ENCODE measurements at regions not wholly inside any gene's neighbourhood (a gene's known extent, or its start where the extent isn't known, plus 50 kb on each side); places are given as distances from the start of the nearest gene placed in this dataset.

DNA sequence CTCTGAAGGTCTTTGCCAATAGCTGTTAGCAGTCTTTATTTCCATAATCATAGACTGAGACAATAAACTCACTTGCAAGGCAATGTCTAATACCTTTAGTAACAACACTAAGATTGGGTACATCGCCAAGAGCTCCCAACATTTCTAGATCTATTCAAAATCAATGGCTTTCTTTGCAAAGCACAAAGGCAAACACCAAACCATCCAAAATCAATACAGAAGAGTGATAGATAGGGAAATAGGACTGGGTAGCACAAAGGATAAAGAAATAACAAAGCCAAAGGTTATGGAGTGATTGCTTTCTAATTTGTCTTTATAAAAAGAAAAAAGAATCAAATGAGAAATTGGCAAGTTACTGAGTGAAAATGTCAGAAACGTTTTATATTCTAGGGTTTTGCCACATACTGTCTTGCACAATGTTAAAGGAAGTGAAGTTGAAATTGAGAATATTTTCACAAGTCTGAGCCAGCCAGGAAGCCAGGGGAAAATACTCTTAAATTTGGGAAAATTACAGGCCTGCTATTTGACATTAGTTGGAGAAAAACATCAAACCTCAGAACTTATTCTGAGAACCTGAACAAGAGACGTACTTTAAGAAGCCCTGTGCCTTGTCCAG is 53.3 kb upstream of the LHFPL2 start (continued):
- TF ChIP-seq, protein P1, sequence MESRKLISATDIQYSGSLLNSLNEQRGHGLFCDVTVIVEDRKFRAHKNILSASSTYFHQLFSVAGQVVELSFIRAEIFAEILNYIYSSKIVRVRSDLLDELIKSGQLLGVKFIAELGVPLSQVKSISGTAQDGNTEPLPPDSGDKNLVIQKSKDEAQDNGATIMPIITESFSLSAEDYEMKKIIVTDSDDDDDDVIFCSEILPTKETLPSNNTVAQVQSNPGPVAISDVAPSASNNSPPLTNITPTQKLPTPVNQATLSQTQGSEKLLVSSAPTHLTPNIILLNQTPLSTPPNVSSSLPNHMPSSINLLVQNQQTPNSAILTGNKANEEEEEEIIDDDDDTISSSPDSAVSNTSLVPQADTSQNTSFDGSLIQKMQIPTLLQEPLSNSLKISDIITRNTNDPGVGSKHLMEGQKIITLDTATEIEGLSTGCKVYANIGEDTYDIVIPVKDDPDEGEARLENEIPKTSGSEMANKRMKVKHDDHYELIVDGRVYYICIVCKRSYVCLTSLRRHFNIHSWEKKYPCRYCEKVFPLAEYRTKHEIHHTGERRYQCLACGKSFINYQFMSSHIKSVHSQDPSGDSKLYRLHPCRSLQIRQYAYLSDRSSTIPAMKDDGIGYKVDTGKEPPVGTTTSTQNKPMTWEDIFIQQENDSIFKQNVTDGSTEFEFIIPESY (IDR thresholded peaks at IDR 0.05; ENCODE audit: extremely low read depth, insufficient replicate concordance, low read length) = no peak
- TF ChIP-seq POLR2A (IDR thresholded peaks at IDR 0.05; ENCODE audit: borderline replicate concordance, extremely low read depth, insufficient read depth, insufficient read length) (no peak), EGR1 (IDR thresholded peaks at IDR 0.05; ENCODE audit: low read depth) (no peak)

DNA sequence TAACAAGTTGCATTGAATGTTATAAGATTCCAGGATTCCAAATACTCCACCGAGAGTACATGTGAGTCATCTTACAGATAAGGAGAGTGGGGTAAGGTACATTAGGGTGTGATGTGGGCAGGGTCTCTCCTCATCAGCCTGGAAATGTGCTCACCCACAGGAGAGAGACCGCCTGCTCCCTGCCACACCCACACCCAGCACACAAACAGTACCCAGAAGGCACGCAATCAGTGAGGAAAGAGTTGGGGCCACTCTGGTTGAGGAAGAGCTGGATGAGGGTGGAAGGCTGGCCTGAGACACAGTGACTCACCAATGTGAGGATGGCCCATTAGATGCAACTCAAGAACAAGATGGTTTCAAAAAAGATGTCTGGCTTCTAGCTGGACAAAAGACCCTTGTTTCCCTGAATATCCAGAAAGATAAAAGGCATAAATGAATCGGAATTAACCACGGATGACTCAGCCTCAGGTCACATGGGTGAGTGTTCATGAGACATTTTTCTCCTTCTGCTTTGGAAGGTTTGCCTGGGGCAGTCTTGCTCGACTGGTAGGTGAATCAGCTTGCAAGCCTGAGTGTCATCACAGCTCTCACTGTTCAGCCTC is 51.1 kb upstream of the LHFPL2 start:
- intact Hi-C loops (cut with micrococcal nuclease) = loop anchor here (1.0 kb wide), 1 partner anchor 21 kb away; no protein-coding TSS in a partner anchor
- no peaks in the 10 kb centered on the region for H3K36me3 ChIP-seq (ENCODE audit: control insufficient read depth in 1 of 2, insufficient read depth in 2 of 2, low read length in 2 of 2)
- H4K20me1 ChIP-seq (ENCODE audit: insufficient read depth) = no peaks in the 10 kb centered on the region
- H3K9me2 ChIP-seq (ENCODE audit: insufficient read depth) = no peaks in the 10 kb centered on the region
- peak overlapping the region; percentile 59 for H3K9ac ChIP-seq (ENCODE audit: low read length)
- ChIA-PET CTCF (no interaction called here), RAD21 (ENCODE audit: low non-redundant PET in 1 of 2, low total read pairs in 2 of 2, uncharacterized antibody in 2 of 2, unreplicated experiment in 2 of 2) (interaction anchor here in 1 of 2 experiments (0.7 kb wide), 1 partner anchor 230 kb away, joined by 3 read pairs; no protein-coding TSS in a partner anchor), POLR2A (interaction anchor here (0.6 to 1.4 kb wide), 7 partner anchors 9 to 959 kb away, joined by 3 to 10 read pairs (median 4); partner anchors contain the start of gene LHFPL2)
- BruUV-seq (replicated peaks) = no TSS peak
- peak overlapping the region; percentile 75 for H3K4me2 ChIP-seq (ENCODE audit: low read length)
- no peaks in the 10 kb centered on the region for H3K27me3 ChIP-seq (ENCODE audit: insufficient read depth, low read length)
- ATAC-seq (peak; percentile 90), DNase-seq (ENCODE audit: low read depth, low spot score) (peak; percentile 99)
- H2AFZ ChIP-seq (ENCODE audit: low read depth, low read length, poor library complexity, severe bottlenecking) = peak overlapping the region; percentile 30
- no peaks in the 10 kb centered on the region for H3K79me2 ChIP-seq (ENCODE audit: insufficient read depth, low read length)
- H3K4me1 ChIP-seq (ENCODE audit: control insufficient read depth in 1 of 2, insufficient read depth in 2 of 2, low read length in 2 of 2) = peaks cover 22 to 51% of the 10 kb centered on the region in 2 experiments
- H3K27ac ChIP-seq (ENCODE audit: low read depth, low read length) = peak overlapping the region; percentile 77
- peak overlapping the region in 1 of 2 experiments; percentile 44; a peak in 2 of 4 replicates for H3K4me3 ChIP-seq (replicated peaks in 1 of 2; ENCODE audit: low read depth in 1 of 2, low read length in 2 of 2)
- H3K9me3 ChIP-seq (ENCODE audit: control insufficient read depth in 1 of 2, insufficient read depth in 1 of 2, low read depth in 1 of 2, low read length in 2 of 2) = no peaks in the 10 kb centered on the region
- TF ChIP-seq EZH2phosphoT487 (IDR thresholded peaks at IDR 0.05; ENCODE audit: borderline replicate concordance) = no peak
- TF ChIP-seq POLR2A (IDR thresholded peaks at IDR 0.05; ENCODE audit: borderline replicate concordance, extremely low read depth, insufficient read depth, insufficient read length) = no peak
- TF ChIP-seq CBX3 (IDR thresholded peaks at IDR 0.05; ENCODE audit: low read depth) = peak; percentile 99
- peak; percentile 31 for TF ChIP-seq RAD21 (IDR thresholded peaks at IDR 0.05; ENCODE audit: low read depth)
- TF ChIP-seq, protein P2, sequence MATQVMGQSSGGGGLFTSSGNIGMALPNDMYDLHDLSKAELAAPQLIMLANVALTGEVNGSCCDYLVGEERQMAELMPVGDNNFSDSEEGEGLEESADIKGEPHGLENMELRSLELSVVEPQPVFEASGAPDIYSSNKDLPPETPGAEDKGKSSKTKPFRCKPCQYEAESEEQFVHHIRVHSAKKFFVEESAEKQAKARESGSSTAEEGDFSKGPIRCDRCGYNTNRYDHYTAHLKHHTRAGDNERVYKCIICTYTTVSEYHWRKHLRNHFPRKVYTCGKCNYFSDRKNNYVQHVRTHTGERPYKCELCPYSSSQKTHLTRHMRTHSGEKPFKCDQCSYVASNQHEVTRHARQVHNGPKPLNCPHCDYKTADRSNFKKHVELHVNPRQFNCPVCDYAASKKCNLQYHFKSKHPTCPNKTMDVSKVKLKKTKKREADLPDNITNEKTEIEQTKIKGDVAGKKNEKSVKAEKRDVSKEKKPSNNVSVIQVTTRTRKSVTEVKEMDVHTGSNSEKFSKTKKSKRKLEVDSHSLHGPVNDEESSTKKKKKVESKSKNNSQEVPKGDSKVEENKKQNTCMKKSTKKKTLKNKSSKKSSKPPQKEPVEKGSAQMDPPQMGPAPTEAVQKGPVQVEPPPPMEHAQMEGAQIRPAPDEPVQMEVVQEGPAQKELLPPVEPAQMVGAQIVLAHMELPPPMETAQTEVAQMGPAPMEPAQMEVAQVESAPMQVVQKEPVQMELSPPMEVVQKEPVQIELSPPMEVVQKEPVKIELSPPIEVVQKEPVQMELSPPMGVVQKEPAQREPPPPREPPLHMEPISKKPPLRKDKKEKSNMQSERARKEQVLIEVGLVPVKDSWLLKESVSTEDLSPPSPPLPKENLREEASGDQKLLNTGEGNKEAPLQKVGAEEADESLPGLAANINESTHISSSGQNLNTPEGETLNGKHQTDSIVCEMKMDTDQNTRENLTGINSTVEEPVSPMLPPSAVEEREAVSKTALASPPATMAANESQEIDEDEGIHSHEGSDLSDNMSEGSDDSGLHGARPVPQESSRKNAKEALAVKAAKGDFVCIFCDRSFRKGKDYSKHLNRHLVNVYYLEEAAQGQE (IDR thresholded peaks at IDR 0.05; ENCODE audit: low read depth) = no peak
- TF ChIP-seq, protein P3, sequence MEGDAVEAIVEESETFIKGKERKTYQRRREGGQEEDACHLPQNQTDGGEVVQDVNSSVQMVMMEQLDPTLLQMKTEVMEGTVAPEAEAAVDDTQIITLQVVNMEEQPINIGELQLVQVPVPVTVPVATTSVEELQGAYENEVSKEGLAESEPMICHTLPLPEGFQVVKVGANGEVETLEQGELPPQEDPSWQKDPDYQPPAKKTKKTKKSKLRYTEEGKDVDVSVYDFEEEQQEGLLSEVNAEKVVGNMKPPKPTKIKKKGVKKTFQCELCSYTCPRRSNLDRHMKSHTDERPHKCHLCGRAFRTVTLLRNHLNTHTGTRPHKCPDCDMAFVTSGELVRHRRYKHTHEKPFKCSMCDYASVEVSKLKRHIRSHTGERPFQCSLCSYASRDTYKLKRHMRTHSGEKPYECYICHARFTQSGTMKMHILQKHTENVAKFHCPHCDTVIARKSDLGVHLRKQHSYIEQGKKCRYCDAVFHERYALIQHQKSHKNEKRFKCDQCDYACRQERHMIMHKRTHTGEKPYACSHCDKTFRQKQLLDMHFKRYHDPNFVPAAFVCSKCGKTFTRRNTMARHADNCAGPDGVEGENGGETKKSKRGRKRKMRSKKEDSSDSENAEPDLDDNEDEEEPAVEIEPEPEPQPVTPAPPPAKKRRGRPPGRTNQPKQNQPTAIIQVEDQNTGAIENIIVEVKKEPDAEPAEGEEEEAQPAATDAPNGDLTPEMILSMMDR (IDR thresholded peaks at IDR 0.05 in 2 of 3, conservative IDR thresholded peaks at IDR 0.05 in 1 of 3; ENCODE audit: borderline replicate concordance in 1 of 3, insufficient read depth in 1 of 3, low read depth in 2 of 3, low read length in 2 of 3) = no peak
- TF ChIP-seq ZNF274 (IDR thresholded peaks at IDR 0.05; ENCODE audit: low read depth, low read length) = no peak
- TF ChIP-seq SRF (IDR thresholded peaks at IDR 0.05; ENCODE audit: low read depth) = peak; percentile 87
- TF ChIP-seq SIN3A (IDR thresholded peaks at IDR 0.05; ENCODE audit: low read depth) = peak; percentile 72; the same call in 1 of the 2 replicates
- TF ChIP-seq POLR2AphosphoS5 (IDR thresholded peaks at IDR 0.05; ENCODE audit: low read depth, low read length) = peak; percentile 61
- TF ChIP-seq TCF7L2 (IDR thresholded peaks at IDR 0.05; ENCODE audit: borderline replicate concordance, extremely low read depth, insufficient read depth, insufficient read length) = peak; percentile 88
- peak; percentile 84 for TF ChIP-seq CEBPB (IDR thresholded peaks at IDR 0.05; ENCODE audit: low read depth)
- peak; percentile 96 for TF ChIP-seq JUND (IDR thresholded peaks at IDR 0.05)
- TF ChIP-seq ELF1 (IDR thresholded peaks at IDR 0.05; ENCODE audit: borderline replicate concordance, low read depth) = no peak
- peak; percentile 93 for TF ChIP-seq SP1 (IDR thresholded peaks at IDR 0.05; ENCODE audit: low read depth)

All from HCT116 (cell line).